ENCODE measurements at regions not wholly inside any gene's neighbourhood (a gene's known extent, or its start where the extent isn't known, plus 50 kb on each side); places are given as distances from the start of the nearest gene placed in this dataset.

DNA sequence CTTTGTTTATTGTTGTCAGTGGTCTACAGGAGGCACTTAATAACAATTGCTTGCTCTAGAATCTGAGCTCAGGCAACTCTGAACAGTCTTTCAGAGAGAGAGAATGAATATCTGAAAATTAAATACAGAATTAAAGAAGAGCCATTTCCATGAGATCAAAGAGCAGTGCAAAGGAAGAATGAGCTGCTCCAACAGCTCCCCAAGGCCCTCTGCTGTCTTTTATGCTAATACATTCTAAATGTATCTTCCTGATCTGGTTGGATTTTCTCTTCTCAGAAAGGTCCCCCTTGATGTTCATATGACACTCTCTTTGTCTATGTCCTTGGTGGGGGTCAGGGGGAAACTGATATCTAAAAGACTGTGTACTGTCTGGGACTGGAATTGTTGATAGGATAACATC lies 1029.6 kb downstream of the PCDH9 start:
- TF ChIP-seq POLR2A (IDR thresholded peaks at IDR 0.05) (no peak), CTCF (IDR thresholded peaks at IDR 0.05) (no peak)
